ENCODE measurements at regions not wholly inside any gene's neighbourhood (a gene's known extent, or its start where the extent isn't known, plus 50 kb on each side); places are given as distances from the start of the nearest gene placed in this dataset.

GRCh38 chr13:61135583-61135982 lies 280.1 kb downstream of the PCDH20 start:
- Histone ChIP-seq H3K4me3 (no peak overlapping the region), H3K9me3 (no peaks in the 10 kb centered on the region), H3K27me3 (no peaks in the 10 kb centered on the region), H3K27ac (no peak overlapping the region), H3K36me3 (no peaks in the 10 kb centered on the region), H3K4me1 (no peaks in the 10 kb centered on the region)
- DNase-seq, result no peak
- TF ChIP-seq POLR2A (IDR thresholded peaks at IDR 0.05), result no peak
- no peak for TF ChIP-seq CTCF (IDR thresholded peaks at IDR 0.05)
- ATAC-seq, result no peak
- WGBS (ENCODE audit: insufficient coverage, low coverage, low lambda C conversion rate, missing lambda C conversion rate), result 39% methylated on average over 2 of the region's 2 CpGs
- intact Hi-C loops (cut with DNase I), result no loop called here

GRCh38 chr13:61128850-61129645 lies 286.6 kb downstream of the PCDH20 start:
- no peak for TF ChIP-seq POLR2A (IDR thresholded peaks at IDR 0.05)
- TF ChIP-seq CTCF (IDR thresholded peaks at IDR 0.05), result no peak
- DNase-seq, result no peak
- Histone ChIP-seq H3K4me3 (no peak overlapping the region), H3K4me1 (no peaks in the 10 kb centered on the region), H3K36me3 (no peaks in the 10 kb centered on the region), H3K27ac (no peak overlapping the region), H3K9me3 (no peaks in the 10 kb centered on the region), H3K27me3 (no peaks in the 10 kb centered on the region)
- intact Hi-C loops (cut with DNase I), result no loop called here
- WGBS (ENCODE audit: insufficient coverage, low coverage, low lambda C conversion rate, missing lambda C conversion rate), result 45% methylated on average over 2 of the region's 2 CpGs
- no peak for ATAC-seq

GRCh38 chr13:61123538-61124289 lies 291.9 kb downstream of the PCDH20 start:
- 50% methylated on average over 5 of the region's 5 CpGs for WGBS (ENCODE audit: insufficient coverage, low coverage, low lambda C conversion rate, missing lambda C conversion rate)
- no peak for DNase-seq
- H3K27ac ChIP-seq, result no peak overlapping the region
- H3K4me1 ChIP-seq, result no peaks in the 10 kb centered on the region
- ATAC-seq, result no peak
- H3K36me3 ChIP-seq, result no peaks in the 10 kb centered on the region
- no peaks in the 10 kb centered on the region for H3K27me3 ChIP-seq
- intact Hi-C loops (cut with DNase I), result no loop called here
- no peak for TF ChIP-seq POLR2A (IDR thresholded peaks at IDR 0.05)
- no peak for TF ChIP-seq CTCF (IDR thresholded peaks at IDR 0.05)
- H3K4me3 ChIP-seq, result no peak overlapping the region
- H3K9me3 ChIP-seq, result no peaks in the 10 kb centered on the region

- 49% methylated on average over 2 of the region's 3 CpGs for WGBS (ENCODE audit: insufficient coverage, low coverage, low lambda C conversion rate, missing lambda C conversion rate)
- H3K9me3 ChIP-seq, result no peaks in the 10 kb centered on the region
- H3K4me1 ChIP-seq, result no peaks in the 10 kb centered on the region
- no peak for TF ChIP-seq POLR2A (IDR thresholded peaks at IDR 0.05)
- TF ChIP-seq CTCF (IDR thresholded peaks at IDR 0.05), result no peak
- no peaks in the 10 kb centered on the region for H3K27me3 ChIP-seq
- intact Hi-C loops (cut with DNase I), result no loop called here
- no peak overlapping the region for H3K27ac ChIP-seq
- no peaks in the 10 kb centered on the region for H3K36me3 ChIP-seq
- DNase-seq (no peak), ATAC-seq (peak in 1 of 4 donors; percentile 14)
- H3K4me3 ChIP-seq, result no peak overlapping the region
These were observed 302.4 kb downstream of the PCDH20 start for GRCh38 chr13:61113140-61113658.
